Right kidney (tissue), 1 donor: ENCODE measurements at regions not wholly inside any gene's neighbourhood (a gene's known extent, or its start where the extent isn't known, plus 50 kb on each side); places are given as distances from the start of the nearest gene placed in this dataset.
A peak's percentile ranks its signal among the peaks of the same experiment; 100 is the strongest.
"Not testable (repeated sequence)": the region's sequence is repeated elsewhere in the genome, so short reads cannot be mapped to it uniquely, and the experiment has no call there.

Experiments
- DNase-seq: peaks from one replicate; pipeline ENCODE4 v3.0.0-alpha.2; 2016

DNA sequence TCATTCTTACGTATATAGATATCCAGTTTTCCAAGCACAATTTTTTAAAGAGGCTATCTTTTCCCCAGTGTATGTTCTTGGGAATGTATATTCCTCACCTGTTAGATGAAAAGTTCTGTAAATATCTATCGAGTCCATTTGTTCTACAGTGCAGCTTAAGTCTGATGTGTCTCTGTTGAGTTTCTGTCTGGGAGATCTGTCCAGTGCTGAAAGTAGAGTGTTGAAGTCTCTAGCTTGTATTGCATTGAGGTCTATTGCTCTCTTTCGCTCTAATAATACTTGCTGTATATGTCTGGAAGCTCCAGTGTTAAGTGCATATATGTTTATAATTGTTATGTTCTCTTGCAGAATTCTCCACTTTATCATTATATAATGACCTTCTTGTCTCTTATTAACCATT is 373.1 kb downstream of the PPARGC1A start:
- DNase-seq: no peak

DNA sequence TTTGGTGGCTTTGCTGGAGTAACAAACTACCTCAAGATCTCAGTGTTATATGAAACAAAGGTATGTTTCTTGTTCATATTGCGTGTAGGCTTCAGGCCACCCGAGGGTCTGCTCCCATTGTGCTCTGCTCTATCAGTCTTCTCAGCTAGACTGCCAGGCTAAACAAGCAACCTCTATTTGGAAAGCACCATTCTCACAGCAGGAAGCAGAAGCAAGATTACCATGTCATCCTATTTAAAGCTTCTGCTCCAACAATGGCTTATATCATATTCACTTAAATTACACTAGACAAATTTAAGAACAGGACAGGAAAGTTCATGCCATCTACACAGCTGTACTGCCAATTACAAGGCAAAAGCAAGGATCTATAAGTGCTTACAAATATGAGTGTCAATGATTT is 385.8 kb downstream of the PPARGC1A start:
- DNase-seq: no peak

DNA sequence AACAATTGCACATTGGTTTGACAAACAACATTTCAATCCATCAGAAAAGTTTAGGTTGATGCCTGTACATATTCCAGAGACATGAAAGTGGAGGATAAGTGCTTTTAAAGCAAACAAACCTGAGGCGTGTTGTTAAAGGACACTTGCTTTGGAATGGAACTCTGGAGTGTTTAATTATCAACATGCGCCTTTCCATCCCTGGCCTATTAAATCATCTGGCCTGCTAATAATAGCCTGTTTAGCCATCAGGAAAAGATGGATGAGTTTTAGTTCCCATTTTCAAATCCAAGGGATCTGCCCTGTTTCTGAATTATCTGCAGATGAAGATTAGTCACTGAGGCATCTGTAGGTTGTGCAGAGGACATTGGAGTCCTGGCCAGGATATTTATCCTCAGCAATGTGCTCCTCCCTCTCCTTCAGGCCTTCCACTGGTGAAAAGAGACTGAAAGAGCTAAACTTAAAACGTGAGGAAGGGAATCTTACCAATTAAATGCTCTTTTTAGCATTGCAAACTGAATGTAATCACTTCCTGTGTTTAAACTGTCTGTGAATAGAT is 388.9 kb downstream of the PPARGC1A start:
- DNase-seq: no peak

DNA sequence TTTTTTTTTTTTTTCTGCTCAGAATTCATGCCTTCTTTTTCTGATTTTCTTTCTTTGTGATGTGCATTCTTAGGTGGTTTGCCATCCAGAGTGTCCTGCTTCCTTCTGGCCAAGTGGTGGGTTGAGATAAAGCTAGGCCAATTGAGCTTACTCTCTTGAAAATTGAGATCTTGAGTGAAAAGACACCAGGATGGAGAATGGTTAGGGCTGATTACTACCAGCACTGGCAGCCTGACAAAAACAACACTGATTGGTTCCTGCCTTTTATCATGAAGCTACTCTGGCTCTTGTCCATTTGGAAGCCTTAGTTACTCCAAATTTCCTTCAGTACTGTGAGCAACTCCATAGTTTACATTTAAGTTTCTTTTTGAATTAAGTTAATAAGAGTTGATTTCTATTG is 404.0 kb downstream of the PPARGC1A start:
- DNase-seq: no peak

DNA sequence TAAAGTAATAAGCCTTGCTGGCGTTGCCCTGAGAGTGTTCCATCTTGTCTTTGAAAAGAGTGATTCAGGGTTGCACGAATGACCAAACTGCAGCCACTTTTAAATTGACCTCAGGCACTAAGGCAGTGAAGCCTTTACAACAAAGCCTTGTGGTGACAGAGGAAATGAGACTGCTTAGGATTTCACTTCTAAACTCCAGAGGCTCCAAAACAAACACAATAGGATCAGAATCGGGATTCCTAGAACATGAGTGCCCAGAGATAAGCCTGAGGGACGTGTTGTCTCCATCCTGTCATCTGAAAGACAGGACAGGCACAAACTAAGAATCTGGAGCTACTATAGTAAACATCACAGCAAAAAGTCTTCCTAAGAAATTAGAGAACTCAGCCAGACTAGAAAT is 405.2 kb downstream of the PPARGC1A start:
- DNase-seq: no peak

DNA sequence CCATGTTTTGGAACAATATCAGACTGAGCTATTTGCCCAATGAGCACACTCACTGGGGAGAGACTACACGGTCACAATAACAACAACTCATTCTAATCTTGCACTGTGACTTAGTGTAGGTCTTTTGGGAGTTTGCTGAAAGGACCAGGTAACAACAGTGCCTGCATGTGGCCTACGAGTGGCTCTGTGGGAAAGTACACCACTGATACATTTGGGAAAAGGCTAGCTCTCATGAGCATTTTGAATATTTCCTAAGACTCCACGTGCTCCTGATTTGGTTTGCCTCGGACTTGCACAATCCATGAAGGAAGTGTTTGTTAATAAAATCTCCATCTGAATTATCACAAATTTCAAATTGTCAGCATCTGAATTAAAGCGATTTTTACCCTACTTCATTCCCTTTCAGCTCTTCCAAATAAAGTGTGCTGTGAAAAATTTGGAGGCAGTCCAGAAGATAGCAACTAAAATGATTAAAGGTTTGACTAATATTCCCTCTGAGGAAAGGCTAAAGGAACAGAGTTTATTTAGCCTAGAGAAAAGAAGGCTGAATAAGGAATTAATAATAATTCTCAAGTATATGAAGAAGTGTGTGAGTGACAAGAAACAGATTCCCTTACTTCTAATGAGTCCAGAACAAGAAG is 406.4 kb downstream of the PPARGC1A start:
- no peak for DNase-seq

DNA sequence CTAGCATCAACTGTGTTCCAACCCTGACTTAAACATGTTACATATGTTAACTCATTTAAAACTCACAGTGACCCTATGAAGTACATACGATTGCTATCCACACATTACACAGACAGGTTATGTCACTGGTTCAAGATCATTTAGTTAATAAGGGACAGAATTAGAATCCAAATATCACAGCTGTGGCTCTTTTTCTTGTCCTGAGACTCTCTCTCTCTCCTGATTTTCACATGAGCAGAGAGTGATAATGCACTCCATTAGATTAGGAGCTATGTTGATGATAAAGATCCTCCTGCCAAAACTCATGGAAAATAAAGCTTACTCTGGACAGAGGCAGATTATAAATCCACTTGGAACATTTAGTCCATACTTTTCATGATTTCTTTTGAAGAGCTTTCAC is 408.3 kb downstream of the PPARGC1A start:
- DNase-seq: no peak

DNA sequence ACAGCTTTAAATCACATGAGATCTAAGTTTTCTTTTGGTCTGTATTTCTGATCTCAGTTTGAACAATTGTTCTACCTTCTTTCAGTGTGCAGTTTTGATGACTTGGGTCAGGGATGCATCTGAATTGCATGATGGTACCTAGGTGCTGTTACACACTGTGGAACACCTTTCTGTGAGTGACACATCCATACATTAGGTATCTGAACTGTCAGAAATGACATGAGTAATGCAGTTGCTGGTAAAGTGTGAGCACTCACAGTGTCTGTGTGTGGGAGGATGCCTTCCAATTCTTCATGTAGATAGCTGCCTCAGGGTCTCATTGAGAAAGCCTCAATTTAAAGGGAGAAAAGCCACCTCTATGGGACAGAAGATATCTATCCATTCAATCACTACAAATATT is 411.9 kb downstream of the PPARGC1A start:
- DNase-seq: no peak

DNA sequence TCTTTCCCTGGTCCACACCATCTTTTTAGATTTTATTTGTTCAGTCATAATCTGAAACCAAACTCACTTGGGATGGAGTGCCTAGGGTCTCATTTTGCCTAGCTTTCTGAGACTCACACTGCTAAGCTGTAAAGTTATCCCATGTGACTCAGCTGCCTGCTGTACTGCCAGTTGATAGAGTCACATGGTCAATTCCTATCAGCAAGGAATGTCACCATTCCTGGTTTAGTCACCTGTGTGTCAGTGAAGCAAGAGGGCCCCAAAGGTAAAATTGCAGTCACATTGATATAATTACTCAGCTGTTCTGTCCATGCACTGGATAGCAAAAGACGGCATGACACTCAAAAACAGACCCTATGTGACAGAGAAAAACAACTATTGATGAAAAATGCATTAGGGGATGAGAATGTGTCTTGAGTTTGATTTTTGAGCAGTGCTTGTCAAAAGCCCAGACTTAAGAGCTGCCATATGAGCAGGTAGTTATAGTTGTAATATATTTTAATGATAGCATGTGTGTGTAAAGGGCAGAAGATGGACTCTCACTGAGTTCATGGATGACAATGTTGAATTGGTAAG is 413.2 kb downstream of the PPARGC1A start:
- DNase-seq: no peak

DNA sequence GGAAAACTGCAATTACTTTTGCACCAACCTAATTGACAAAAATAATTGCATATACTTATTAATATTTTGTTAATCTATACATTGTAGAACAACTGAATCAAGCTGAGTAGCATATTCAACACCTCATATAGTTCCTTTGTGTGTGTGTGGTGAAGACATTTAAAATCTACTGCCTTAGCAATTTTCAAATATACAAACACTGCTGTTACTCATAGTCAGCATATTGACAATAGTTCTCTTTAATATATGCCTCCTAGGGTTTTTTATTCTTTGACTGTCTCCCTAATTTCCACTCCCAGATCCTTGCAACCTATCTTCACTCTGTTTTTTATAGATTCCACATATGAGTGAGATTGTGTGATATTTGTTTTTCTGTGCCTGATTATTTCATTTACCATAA is 426.8 kb downstream of the PPARGC1A start:
- DNase-seq: no peak

DNA sequence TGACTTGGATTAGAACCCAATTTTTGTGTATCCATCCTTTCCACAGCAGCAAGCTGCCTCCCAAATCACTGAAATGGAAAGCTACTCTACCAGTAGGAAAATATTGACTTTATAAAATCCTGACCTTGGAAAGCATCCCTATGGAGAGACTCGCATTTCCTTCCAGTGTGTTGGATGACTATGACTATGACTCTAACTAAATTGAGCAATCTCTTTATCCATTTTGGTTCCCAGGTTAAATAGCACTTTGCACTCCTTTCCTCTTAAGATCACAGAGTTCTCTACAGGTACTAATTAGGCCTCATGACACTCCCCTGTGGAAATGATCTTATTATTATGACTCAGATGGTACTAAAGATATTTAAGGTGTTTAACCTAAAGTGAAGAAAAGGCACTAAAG is 431.8 kb downstream of the PPARGC1A start:
- DNase-seq: no peak

DNA sequence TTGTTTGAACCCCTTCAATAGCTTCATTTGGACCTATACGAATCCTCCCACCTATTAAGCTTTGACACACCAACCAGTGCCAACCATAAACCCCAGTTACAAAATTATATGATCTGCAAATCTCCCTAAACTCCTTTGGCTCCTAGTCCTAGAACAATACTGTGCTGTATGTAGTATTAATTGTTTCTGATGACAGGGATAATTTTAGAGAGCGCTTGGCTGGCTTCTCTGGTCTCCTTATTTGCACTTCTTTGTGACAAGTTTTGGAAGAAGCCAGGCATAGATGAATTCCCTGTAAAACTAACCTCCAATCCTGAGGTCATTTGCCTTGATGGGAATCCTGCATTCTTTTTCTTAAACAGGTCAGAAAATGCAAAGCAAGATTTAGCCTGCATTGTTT is 433.0 kb downstream of the PPARGC1A start:
- no peak for DNase-seq

DNA sequence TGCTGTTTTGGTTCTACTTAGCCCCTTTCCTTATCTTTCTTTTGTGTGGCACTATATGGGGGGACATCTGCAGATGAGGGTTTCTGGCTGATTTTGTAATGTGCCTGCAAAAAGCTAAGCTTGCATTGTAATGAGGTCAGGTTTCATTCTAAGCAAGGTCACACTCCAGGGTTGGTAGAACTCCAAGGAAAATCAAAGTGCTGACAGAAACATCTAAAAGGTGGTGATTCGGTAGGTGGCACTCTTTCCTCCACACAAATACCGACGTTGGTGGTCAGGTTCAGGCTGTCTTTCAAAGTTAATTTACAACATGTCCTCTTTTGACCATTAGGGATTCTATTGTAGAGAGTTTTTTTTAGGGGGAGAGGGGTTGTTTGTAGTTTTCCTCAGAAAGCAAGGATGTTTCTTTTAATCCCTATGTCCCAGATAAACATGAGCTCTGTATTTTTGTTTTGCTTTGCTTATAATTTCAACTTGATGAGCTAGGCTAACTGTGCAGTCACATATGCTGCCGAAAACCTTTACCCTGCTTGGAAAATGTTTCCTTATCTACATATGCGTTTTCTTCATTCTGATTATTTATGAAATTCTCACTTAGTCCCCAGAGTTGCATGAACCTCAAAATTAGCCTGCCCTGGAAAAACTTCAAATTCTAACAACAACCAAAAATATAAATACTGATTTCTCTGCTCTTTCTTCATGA is 434.2 kb downstream of the PPARGC1A start:
- DNase-seq: no peak

DNA sequence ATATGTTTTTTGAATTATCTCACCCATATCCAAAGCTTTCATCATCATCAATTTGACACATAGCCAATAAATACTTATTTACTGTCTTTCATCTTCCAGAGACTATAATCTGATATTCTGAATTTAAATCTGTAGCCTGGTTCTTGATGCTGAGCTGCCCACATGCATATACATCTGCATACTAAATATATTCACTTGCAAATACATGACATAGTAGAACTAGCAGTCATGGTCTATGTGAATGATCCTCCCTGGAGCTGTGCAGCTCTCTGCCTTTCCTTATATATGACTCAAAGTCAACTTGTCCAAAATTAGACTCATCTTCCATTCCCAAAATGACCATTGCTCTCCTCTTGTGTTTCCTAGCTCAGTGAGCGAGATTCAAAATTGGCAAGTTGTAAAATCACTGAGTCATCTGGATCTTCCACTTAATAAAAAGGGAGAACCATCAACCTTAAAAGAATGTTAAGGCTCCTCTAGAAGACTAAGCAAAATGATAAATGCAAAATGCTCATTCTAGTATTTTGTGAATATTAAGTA is 448.2 kb downstream of the PPARGC1A start:
- DNase-seq: no peak

DNA sequence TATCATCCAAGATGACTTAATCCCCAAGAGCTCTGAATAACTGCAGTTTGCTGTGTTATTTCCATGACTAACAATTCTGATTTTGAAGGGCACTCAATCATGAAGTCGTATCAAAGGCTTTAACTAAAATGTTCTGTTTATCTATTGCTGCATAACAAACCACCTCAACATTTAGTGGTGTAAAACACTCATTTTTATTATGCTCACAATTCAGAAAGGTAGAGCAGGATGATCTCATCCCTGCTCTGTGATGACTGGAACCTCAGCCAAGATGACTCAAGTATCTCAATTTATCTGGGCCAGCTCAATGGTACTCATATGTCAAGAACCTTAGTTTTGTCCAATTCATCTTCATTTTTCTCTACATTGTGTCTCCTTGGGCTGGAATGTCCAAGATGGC is 451.1 kb downstream of the PPARGC1A start:
- no peak for DNase-seq

DNA sequence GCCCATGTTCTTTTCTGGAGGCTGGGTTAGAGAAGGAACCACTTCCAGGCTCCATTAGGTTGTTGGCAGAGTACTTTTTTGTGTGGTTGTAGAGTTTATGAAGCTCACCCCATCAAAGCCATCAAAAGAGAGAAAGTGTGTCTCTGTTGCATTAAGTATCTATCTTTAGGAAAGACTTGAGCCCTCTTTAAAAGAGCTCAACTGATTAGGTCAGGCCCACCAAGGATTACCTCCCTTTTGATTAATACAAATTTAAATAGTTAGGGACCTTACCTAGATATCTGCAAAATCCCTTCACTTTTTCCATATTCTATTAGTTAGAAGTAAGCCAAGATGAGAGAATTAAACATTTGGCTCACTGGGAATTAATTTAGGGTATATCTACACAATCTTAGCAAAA is 460.4 kb downstream of the PPARGC1A start:
- DNase-seq: no peak

DNA sequence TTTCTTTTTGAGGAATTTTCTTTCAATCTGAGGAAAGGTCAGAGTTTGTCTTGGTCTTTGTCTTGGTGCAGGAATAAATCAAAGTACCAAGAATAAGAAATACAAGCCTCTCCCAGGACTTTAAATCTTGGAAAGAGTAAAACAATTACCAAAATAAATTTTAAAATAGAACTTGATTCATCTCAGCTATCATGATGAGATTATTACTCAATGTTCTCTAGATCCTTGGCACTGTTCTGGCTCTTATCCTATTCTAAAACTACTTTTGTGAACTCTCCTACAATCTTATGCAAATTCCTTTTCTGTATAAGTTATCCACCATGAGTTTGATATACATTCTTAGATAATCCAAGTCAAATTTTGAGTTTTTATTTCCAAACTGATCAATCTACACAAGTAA is 464.3 kb downstream of the PPARGC1A start:
- no peak for DNase-seq

DNA sequence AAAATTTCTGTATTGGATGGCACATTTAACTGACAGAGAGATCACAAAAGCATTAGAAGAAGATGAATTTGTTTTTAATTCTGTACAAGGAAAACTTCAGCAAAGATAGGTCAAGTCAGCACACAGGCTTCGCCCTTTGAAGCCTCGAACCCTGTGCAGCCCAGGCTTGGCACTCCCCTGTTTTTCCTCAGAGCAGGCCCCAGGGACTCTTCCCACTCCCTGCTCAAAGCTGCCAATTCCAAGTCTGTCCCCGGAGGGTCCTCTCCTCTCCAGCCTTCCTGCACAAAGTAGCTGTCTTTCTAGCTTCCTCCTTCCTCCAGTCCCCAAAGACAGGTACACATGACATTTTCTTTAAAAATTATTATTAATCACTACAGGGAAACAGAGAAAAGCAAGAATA is 466.3 kb downstream of the PPARGC1A start:
- no peak for DNase-seq

DNA sequence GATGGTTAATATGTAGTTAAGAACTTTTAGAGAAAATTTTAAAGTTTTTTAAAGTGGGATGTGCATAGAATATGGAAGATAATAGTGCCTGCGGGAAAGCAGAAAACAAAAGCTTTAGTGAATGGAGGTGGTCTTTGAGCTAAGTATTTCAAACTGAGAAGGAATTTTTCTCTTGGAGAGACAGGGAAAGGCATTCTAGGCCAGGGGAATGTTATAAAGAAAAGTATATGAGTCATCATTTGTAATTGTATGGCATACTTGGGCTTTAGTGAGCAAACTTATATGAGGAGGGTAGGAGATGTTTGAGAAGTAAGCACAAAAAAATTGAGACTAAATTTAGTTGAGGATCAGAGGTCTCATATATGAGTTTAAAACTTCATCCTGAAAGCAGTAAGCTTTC is 467.0 kb downstream of the PPARGC1A start:
- DNase-seq: no peak

DNA sequence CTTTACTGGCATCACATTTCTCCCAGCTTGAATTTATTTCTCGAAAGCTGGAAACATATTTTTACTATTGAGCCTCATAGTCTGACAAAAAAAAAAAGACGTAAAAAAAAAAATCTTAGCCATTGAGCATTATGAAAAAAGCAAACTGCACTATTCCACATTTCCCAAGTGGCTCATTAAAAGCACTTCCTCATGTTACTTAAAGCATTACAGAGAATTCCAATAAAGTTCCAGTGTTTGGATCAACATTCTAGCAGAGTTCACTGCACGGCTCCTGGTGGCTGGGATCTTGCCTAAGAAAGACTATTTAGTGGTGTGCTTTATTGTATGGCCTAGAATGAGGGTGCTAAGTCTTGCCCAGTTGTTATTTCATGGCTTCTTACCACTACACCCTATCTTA is 476.2 kb downstream of the PPARGC1A start:
- peak; percentile 3 for DNase-seq

DNA sequence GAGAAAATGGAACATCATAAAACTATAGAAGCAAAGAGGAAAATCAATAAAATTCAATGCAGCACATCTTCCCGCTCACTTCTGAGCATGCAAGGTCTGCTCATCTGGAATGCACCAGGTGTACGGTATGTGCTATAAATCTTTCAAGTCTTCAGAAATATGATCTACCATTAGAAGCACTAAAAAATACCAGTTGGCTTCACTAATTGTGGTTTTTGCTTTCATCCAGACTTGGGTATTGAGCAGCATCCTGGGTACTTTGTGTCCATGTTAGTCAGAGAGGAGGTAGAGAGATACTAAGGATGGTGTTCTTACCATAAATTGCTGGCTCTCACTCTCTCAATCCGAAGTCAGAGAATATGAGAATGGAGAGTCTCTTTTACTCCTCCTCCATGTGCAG is 477.1 kb downstream of the PPARGC1A start:
- no peak for DNase-seq

DNA sequence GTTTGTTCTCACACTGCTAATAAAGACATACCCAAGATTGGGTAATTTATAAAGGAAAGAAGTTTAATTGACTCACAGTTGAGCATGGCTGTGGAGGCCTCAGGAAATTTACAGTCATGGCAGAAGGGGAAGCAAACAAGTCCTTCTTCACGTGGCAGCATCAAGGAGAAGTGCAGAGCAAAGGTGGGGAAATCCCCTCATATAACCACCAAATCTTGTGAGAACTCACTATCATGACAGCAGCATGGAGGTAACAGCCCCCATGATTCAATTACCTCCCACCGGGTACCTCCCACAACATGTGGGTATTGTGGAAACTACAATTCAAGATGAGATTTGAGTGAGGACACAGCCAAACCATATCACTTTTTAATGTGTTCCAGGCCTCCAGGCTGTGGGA is 480.9 kb downstream of the PPARGC1A start:
- not testable (repeated sequence) for DNase-seq

DNA sequence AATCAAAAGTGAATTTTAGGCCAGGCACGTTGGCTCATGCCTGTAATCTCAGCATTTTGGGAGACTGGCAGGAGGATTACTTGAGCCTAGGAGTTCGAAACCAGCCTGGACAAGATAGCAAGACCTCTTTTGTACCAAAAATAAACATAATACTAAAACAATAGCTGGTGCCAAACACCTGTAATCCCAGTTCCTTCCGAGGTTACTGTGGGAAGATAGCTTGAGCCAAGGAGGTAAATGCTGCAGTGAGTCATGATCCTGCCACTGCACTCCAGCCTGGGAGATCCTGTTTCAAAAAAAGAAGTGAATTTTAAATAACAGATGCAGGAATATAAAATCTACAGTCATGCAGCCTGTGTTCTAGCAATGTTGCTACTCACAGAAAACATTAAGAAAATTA is 488.3 kb downstream of the PPARGC1A start:
- no peak for DNase-seq
